Small intestine (tissue), 7 donors: ENCODE measurements at regions not wholly inside any gene's neighbourhood (a gene's known extent, or its start where the extent isn't known, plus 50 kb on each side); places are given as distances from the start of the nearest gene placed in this dataset.

Experiments used
- DNase-seq, 2 donors: peaks; one replicate each; pipeline versions ENCODE4 v3.0.0 to v3.0.0-alpha.2; 2013
- FAIRE-seq: peaks from 2 replicates; lab custom pipeline; 2012; peaks lifted over from hg19 to GRCh38; lab: Jason Lieb, UNC
- H3K27ac ChIP-seq, 3 donors: one replicate each; pipeline ENCODE4 v1.5.1; 2013; ENCODE audit warnings: low read length in 2 of 3, mild to moderate bottlenecking in 2 of 3, control low read depth in 1 of 3, inconsistent platforms in 1 of 3, low read depth in 1 of 3, moderate library complexity in 1 of 3
- H3K27me3 ChIP-seq, 3 donors: one replicate each; pipeline ENCODE4 v1.6.1; 2013; ENCODE audit warnings: low read length in 3 of 3, inconsistent platforms in 1 of 3; ENCODE audit not compliant: control insufficient read depth in 3 of 3, insufficient read depth in 3 of 3
- H3K36me3 ChIP-seq, 3 donors: one replicate each; pipeline ENCODE4 v1.6.1; 2013; ENCODE audit warnings: low read length in 3 of 3, inconsistent platforms in 1 of 3, low read depth in 1 of 3, mild to moderate bottlenecking in 1 of 3, moderate library complexity in 1 of 3; ENCODE audit not compliant: control insufficient read depth in 3 of 3, insufficient read depth in 2 of 3
- H3K4me1 ChIP-seq, 3 donors: one replicate each; pipeline ENCODE4 v1.6.1; 2013; ENCODE audit warnings: low read length in 2 of 3, inconsistent platforms in 1 of 3, low read depth in 1 of 3, mild to moderate bottlenecking in 1 of 3, moderate library complexity in 1 of 3; ENCODE audit not compliant: control insufficient read depth in 3 of 3, insufficient read depth in 2 of 3
- H3K4me3 ChIP-seq, 3 donors: one replicate each; pipeline ENCODE4 v1.5.1; 2013; ENCODE audit warnings: low read length in 3 of 3, control low read depth in 1 of 3, inconsistent platforms in 1 of 3, low read depth in 1 of 3, mild to moderate bottlenecking in 1 of 3, moderate library complexity in 1 of 3
- H3K9me3 ChIP-seq, 2 donors: one replicate each; pipeline ENCODE4 v1.6.1; 2013; ENCODE audit warnings: low read depth in 1 of 2, low read length in 1 of 2; ENCODE audit not compliant: control insufficient read depth in 2 of 2, insufficient read depth in 1 of 2
- WGBS, 3 donors: extraction: QIAGEN DNeasy Blood & Tissue Kit; methylation state at CpG; one replicate each; pipeline ENCODE4 v1.1.7; 2013; 5-methylcytosine and 5-hydroxymethylcytosine counted together
- donor health status: healthy with polysubstance abuse.
- donor health status: control.
- donor health status: control.
- donor health status: Bipolar disorder and iron deficiency.
- donor health status: healthy.

- FAIRE-seq (no peak), DNase-seq (no peak)
- WGBS, 3 donors, result 54 to 69% (median 60%) methylated on average over 8 of the region's 8 CpGs
- Histone ChIP-seq H3K36me3 (no peaks in the 10 kb centered on the region), H3K4me3 (no peak overlapping the region), H3K27me3 (no peaks in the 10 kb centered on the region), H3K4me1 (no peaks in the 10 kb centered on the region), H3K27ac (no peak overlapping the region), H3K9me3 (no peaks in the 10 kb centered on the region)
Measured at GRCh38 chr5:86929123-86929766, 311.5 kb downstream of the COX7C start.

GRCh38 chr5:86951761-86952160, 315.9 kb upstream of the RASA1 start:
- Histone ChIP-seq H3K27ac (no peak overlapping the region), H3K27me3 (no peaks in the 10 kb centered on the region)
- WGBS, 3 donors, result 32 to 63% (median 39%) methylated on average over 3 of the region's 3 CpGs

GRCh38 chr5:86964889-86965288, 302.8 kb upstream of the RASA1 start:
- H3K36me3 ChIP-seq, result no peaks in the 10 kb centered on the region
- H3K4me3 ChIP-seq, result no peak overlapping the region
- DNase-seq, result no peak
- no peaks in the 10 kb centered on the region for H3K9me3 ChIP-seq
- no peak for FAIRE-seq
- H3K4me1 ChIP-seq, result no peaks in the 10 kb centered on the region
- H3K27me3 ChIP-seq, result no peaks in the 10 kb centered on the region
- no peak overlapping the region for H3K27ac ChIP-seq
- WGBS, 3 donors, result 63 to 75% (median 70%) methylated on average over 1 of the region's 1 CpG

More at GRCh38 chr5:86951761-86952160, 315.9 kb upstream of the RASA1 start:
- H3K9me3 ChIP-seq, result no peaks in the 10 kb centered on the region
- H3K4me1 ChIP-seq, result no peaks in the 10 kb centered on the region
- H3K4me3 ChIP-seq, result no peak overlapping the region
- no peak for DNase-seq
- no peaks in the 10 kb centered on the region for H3K36me3 ChIP-seq
- no peak for FAIRE-seq

- Histone ChIP-seq H3K36me3 (no peaks in the 10 kb centered on the region), H3K27ac (no peak overlapping the region), H3K4me3 (no peak overlapping the region), H3K4me1 (no peaks in the 10 kb centered on the region), H3K9me3 (no peaks in the 10 kb centered on the region), H3K27me3 (no peaks in the 10 kb centered on the region)
- peak in 1 of 2 donors; percentile 3 for DNase-seq
- 3 to 7% (median 7%) methylated on average over 4 of the region's 4 CpGs for WGBS, 3 donors
- FAIRE-seq, result no peak
Measured at GRCh38 chr5:86968301-86968753, 299.4 kb upstream of the RASA1 start.

GRCh38 chr5:86970361-86970760, 297.3 kb upstream of the RASA1 start:
- H3K27ac ChIP-seq, result no peak overlapping the region
- no peaks in the 10 kb centered on the region for H3K9me3 ChIP-seq
- H3K4me1 ChIP-seq, result no peaks in the 10 kb centered on the region
- H3K4me3 ChIP-seq, result no peak overlapping the region
- FAIRE-seq (no peak), DNase-seq (no peak)
- no peaks in the 10 kb centered on the region for H3K27me3 ChIP-seq
- no peaks in the 10 kb centered on the region for H3K36me3 ChIP-seq
- WGBS, 3 donors, result 89 to 94% (median 93%) methylated on average over 3 of the region's 3 CpGs

- FAIRE-seq, result no peak
- no peak for DNase-seq
- Histone ChIP-seq H3K27ac (no peak overlapping the region), H3K36me3 (no peaks in the 10 kb centered on the region), H3K9me3 (no peaks in the 10 kb centered on the region), H3K4me1 (no peaks in the 10 kb centered on the region), H3K4me3 (no peak overlapping the region), H3K27me3 (no peaks in the 10 kb centered on the region)
- 11 to 35% (median 17%) methylated on average over 4 of the region's 4 CpGs for WGBS, 3 donors
Measured at GRCh38 chr5:86971034-86971571, 296.6 kb upstream of the RASA1 start.

- DNase-seq, result no peak
- Histone ChIP-seq H3K4me3 (no peak overlapping the region), H3K36me3 (no peaks in the 10 kb centered on the region), H3K27me3 (no peaks in the 10 kb centered on the region), H3K9me3 (no peaks in the 10 kb centered on the region), H3K27ac (no peak overlapping the region), H3K4me1 (no peaks in the 10 kb centered on the region)
- 39 to 49% (median 40%) methylated on average over 1 of the region's 1 CpG for WGBS, 3 donors
- no peak for FAIRE-seq
Measured at GRCh38 chr5:86974955-86975354, 292.7 kb upstream of the RASA1 start.

- no peak for FAIRE-seq
- Histone ChIP-seq H3K36me3 (no peaks in the 10 kb centered on the region), H3K27me3 (no peaks in the 10 kb centered on the region), H3K9me3 (no peaks in the 10 kb centered on the region), H3K4me3 (no peak overlapping the region), H3K27ac (no peak overlapping the region), H3K4me1 (no peaks in the 10 kb centered on the region)
- no peak for DNase-seq
- WGBS, 3 donors, result 59 to 87% (median 83%) methylated on average over 3 of the region's 3 CpGs
Measured at GRCh38 chr5:86977190-86977589, 290.5 kb upstream of the RASA1 start.

- Histone ChIP-seq H3K27ac (no peak overlapping the region), H3K4me1 (no peaks in the 10 kb centered on the region), H3K9me3 (no peaks in the 10 kb centered on the region), H3K4me3 (no peak overlapping the region), H3K27me3 (no peaks in the 10 kb centered on the region), H3K36me3 (no peaks in the 10 kb centered on the region)
- 79 to 89% (median 80%) methylated on average over 5 of the region's 5 CpGs for WGBS, 3 donors
- FAIRE-seq (no peak), DNase-seq (no peak)
Measured at GRCh38 chr5:86977808-86978207, 289.9 kb upstream of the RASA1 start.
